ENCODE measurements at regions not wholly inside any gene's neighbourhood (a gene's known extent, or its start where the extent isn't known, plus 50 kb on each side); places are given as distances from the start of the nearest gene placed in this dataset.

DNA sequence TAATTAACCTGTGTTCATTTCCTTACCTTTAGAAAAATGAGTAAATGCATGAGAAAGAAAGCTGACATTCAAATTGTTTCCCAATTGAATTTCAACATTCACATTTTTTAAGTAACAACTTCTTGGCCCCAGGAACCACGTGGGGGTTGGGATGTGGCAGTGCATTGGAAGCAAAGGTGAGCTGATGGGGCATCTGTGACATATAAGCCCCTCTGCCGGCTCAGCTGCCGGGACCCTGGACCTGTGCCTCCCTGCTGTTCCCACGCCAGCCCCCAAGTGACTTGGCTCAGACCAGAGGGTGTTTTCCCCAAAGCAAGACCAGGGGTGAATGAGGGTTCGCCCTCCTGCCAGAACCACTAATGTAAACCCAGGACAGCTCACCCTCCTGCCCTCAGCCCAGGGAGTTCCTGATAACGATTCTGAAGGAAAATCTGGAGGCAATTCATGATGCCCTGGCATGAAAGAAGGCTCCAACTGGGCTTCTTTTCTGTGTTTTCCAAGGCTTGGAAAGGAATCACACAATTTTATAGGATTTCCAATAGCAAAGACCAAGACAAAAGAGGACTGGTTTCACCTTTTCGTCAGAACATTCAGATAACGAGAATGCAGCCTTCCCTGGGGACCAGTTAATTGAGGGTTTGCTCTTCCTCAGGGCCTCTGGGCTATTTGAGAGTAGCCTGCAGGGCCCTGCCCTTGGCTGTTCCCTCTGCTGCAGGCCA, 193.2 kb upstream of the TWIST2 start:
- TF ChIP-seq, protein P1, sequence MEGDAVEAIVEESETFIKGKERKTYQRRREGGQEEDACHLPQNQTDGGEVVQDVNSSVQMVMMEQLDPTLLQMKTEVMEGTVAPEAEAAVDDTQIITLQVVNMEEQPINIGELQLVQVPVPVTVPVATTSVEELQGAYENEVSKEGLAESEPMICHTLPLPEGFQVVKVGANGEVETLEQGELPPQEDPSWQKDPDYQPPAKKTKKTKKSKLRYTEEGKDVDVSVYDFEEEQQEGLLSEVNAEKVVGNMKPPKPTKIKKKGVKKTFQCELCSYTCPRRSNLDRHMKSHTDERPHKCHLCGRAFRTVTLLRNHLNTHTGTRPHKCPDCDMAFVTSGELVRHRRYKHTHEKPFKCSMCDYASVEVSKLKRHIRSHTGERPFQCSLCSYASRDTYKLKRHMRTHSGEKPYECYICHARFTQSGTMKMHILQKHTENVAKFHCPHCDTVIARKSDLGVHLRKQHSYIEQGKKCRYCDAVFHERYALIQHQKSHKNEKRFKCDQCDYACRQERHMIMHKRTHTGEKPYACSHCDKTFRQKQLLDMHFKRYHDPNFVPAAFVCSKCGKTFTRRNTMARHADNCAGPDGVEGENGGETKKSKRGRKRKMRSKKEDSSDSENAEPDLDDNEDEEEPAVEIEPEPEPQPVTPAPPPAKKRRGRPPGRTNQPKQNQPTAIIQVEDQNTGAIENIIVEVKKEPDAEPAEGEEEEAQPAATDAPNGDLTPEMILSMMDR (IDR thresholded peaks at IDR 0.05) = no peak
- TF ChIP-seq POLR2A (IDR thresholded peaks at IDR 0.05) = no peak

Data from uterus (tissue), 2 donors.